ENCODE measurements at regions not wholly inside any gene's neighbourhood (a gene's known extent, or its start where the extent isn't known, plus 50 kb on each side); places are given as distances from the start of the nearest gene placed in this dataset.

DNA sequence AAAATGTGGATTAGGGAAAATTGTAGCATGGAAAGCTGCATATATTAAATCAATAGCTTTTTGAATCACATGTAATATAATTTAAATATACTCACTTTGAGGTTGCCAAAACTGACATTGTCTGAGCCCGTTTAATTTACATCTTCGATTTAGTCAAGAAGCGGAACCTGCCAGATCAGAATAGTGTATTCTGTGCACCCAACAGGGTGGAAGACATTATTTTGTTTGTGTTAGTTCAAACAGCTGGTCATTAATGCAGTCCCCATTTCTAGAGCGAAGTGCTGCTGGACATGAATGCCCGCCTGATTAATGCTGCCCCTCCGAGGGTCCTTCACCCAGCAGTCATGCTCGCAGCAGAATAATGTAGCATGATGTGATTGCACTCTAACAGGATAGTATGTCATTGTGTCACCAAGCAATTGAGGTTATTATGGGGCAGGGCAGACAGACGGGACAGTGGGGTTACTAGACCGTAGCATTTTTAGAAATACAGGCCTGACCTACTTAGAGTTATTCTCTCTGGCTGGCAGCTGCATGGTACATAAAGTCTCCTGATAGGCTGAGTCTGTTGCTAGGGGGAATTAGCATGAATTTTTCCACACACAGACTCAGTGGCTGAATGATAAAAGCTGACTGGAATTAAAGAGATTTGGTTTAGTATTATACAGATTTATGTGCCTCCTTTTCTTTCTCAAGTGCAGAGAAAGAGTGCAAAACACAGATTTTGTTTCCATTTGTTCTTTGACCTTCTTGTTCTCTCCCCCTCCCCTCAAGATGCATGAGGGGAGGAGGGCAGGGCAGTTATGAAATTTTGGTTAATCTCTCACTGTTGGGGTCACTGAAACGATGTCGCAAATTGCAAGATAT is 147.1 kb downstream of the PRL start:
- peaks cover 17% of the 10 kb centered on the region for H3K4me1 ChIP-seq (ENCODE audit: control insufficient read depth, extremely low read depth, insufficient read depth, low read length)
- H3K9me3 ChIP-seq (replicated peaks; ENCODE audit: control insufficient read depth, insufficient read depth, low read length) = no peaks in the 10 kb centered on the region
- H3K9me1 ChIP-seq (replicated peaks; ENCODE audit: control insufficient read depth, extremely low read depth, insufficient read depth, low read length) = no peaks in the 10 kb centered on the region
- TF ChIP-seq GATA2 (IDR thresholded peaks at IDR 0.05; ENCODE audit: insufficient read depth, insufficient read length, low read depth, low read length) (no peak), MYC (IDR thresholded peaks at IDR 0.05; ENCODE audit: low read depth, low read length) (no peak), POLR2AphosphoS5 (IDR thresholded peaks at IDR 0.05; ENCODE audit: insufficient read depth, low read depth, low read length) (no peak), POLR2A (IDR thresholded peaks at IDR 0.05; ENCODE audit: low read depth, low read length) (no peak), EZH2 (IDR thresholded peaks at IDR 0.05; ENCODE audit: borderline replicate concordance, low read depth, low read length, severe bottlenecking) (no peak), FOS (IDR thresholded peaks at IDR 0.05; ENCODE audit: borderline replicate concordance, insufficient read depth, low read length) (no peak), JUN (IDR thresholded peaks at IDR 0.05; ENCODE audit: borderline replicate concordance, insufficient read depth, insufficient read length, low read depth) (no peak)
- TF ChIP-seq, protein P1, sequence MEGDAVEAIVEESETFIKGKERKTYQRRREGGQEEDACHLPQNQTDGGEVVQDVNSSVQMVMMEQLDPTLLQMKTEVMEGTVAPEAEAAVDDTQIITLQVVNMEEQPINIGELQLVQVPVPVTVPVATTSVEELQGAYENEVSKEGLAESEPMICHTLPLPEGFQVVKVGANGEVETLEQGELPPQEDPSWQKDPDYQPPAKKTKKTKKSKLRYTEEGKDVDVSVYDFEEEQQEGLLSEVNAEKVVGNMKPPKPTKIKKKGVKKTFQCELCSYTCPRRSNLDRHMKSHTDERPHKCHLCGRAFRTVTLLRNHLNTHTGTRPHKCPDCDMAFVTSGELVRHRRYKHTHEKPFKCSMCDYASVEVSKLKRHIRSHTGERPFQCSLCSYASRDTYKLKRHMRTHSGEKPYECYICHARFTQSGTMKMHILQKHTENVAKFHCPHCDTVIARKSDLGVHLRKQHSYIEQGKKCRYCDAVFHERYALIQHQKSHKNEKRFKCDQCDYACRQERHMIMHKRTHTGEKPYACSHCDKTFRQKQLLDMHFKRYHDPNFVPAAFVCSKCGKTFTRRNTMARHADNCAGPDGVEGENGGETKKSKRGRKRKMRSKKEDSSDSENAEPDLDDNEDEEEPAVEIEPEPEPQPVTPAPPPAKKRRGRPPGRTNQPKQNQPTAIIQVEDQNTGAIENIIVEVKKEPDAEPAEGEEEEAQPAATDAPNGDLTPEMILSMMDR (IDR thresholded peaks at IDR 0.05; ENCODE audit: extremely low read depth in 1 of 2, insufficient read depth in 1 of 2, low read depth in 1 of 2, low read length in 2 of 2) = no peak
- TF ChIP-seq, protein P2, sequence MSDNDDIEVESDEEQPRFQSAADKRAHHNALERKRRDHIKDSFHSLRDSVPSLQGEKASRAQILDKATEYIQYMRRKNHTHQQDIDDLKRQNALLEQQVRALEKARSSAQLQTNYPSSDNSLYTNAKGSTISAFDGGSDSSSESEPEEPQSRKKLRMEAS (IDR thresholded peaks at IDR 0.05; ENCODE audit: insufficient read depth, insufficient read length) = no peak
- ChIA-PET CTCF (interaction anchor here (3.7 kb wide), 1 partner anchor 8 kb away, joined by 15 read pairs; no protein-coding TSS in a partner anchor), POLR2A (no interaction called here)
- H3K4me3 ChIP-seq (replicated peaks in 1 of 3; ENCODE audit: insufficient read depth in 1 of 3, low read depth in 1 of 3, low read length in 3 of 3) = no peak overlapping the region
- DNase-seq (ENCODE audit: low read depth, low spot score) (no peak), FAIRE-seq (no peak)
- H3K36me3 ChIP-seq (ENCODE audit: control insufficient read depth in 2 of 2, extremely low read depth in 1 of 2, insufficient read depth in 2 of 2, low read length in 2 of 2) = no peaks in the 10 kb centered on the region
- H3K27ac ChIP-seq (ENCODE audit: insufficient read depth, low read depth, low read length) = no peak overlapping the region
- no peak overlapping the region for H3K9ac ChIP-seq (replicated peaks; ENCODE audit: extremely low read depth, insufficient read depth, low read length)
- no peaks in the 10 kb centered on the region for H3K79me2 ChIP-seq (ENCODE audit: control insufficient read depth, insufficient read depth, low read length)
- no peaks in the 10 kb centered on the region for H3K27me3 ChIP-seq (ENCODE audit: control insufficient read depth in 2 of 2, insufficient read depth in 2 of 2, low read length in 2 of 2)
- no peaks in the 10 kb centered on the region for H4K20me1 ChIP-seq (replicated peaks; ENCODE audit: control insufficient read depth, extremely low read depth, insufficient read depth, low read length)
- dilution Hi-C loops (cut with MboI; ENCODE audit: extremely low pct_ligation_motif_present, low sequenced_read_pairs) (no loop called here), intact Hi-C loops (cut with micrococcal nuclease) (loop anchor here (10.0 kb wide), 1 partner anchor 465 kb away; no protein-coding TSS in a partner anchor)
- BruUV-seq (replicated peaks) = no TSS peak
- H3K4me2 ChIP-seq (ENCODE audit: insufficient read depth, low read length) = no peak overlapping the region
- H2AFZ ChIP-seq (ENCODE audit: low read depth, low read length) = no peak overlapping the region

Measured in endothelial cell of umbilical vein (primary cell).